ENCODE measurements at regions not wholly inside any gene's neighbourhood (a gene's known extent, or its start where the extent isn't known, plus 50 kb on each side); places are given as distances from the start of the nearest gene placed in this dataset.

- in situ Hi-C loops (cut with MboI; ENCODE audit: low sequenced_read_pairs): no loop called here
- dilution Hi-C loops (cut with HindIII; ENCODE audit: low sequenced_read_pairs, unreplicated experiment): no loop called here
- BruUV-seq (replicated peaks): no TSS peak
- WGBS, 2 experiments (ENCODE audit: extremely low coverage in 2 of 2, insufficient read length in 1 of 2): no CpG with 5 or more reads among the region's 3 CpGs
- Histone ChIP-seq H2BK15ac (ENCODE audit: low read depth, low read length) (no peak overlapping the region), H3K56ac (ENCODE audit: extremely low read depth, insufficient read depth, low read length) (no peak overlapping the region), H4K5ac (ENCODE audit: low read depth, low read length) (no peak overlapping the region; the same call in 1 of the 2 replicates), H3K9me1 (ENCODE audit: insufficient read depth, low read length) (peaks cover 6% of the 10 kb centered on the region), H2BK120ac (ENCODE audit: low read depth, low read length) (no peak overlapping the region), H3K36me3 (ENCODE audit: control insufficient read depth, insufficient read depth, low read length) (no peaks in the 10 kb centered on the region), H2BK5ac (ENCODE audit: low read depth, low read length, poor library complexity, severe bottlenecking) (no peak overlapping the region), H4K91ac (ENCODE audit: insufficient read depth, low read depth, low read length) (no peak overlapping the region), H3K79me1 (ENCODE audit: low read depth in 1 of 2, low read length in 2 of 2) (no peaks in the 10 kb centered on the region), H3K4me3 (ENCODE audit: insufficient read depth, low read depth, low read length) (no peak overlapping the region), H3K14ac (replicated peaks; ENCODE audit: low read depth, low read length) (no peak overlapping the region), H2AK9ac (replicated peaks; ENCODE audit: low read depth, low read length, poor library complexity) (no peak overlapping the region), H4K8ac (ENCODE audit: low read depth in 2 of 2, low read length in 2 of 2) (no peak overlapping the region), H2AFZ (replicated peaks; ENCODE audit: low read length, poor library complexity) (no peak overlapping the region), H3K23ac (ENCODE audit: low read depth, low read length) (no peak overlapping the region), H3K4ac (ENCODE audit: low read depth, low read length) (no peak overlapping the region), H3K9me3 (ENCODE audit: control insufficient read depth, insufficient read depth, low read length) (no peaks in the 10 kb centered on the region), H2BK20ac (ENCODE audit: low read depth, low read length) (no peak overlapping the region), H3K4me1 (ENCODE audit: control insufficient read depth, insufficient read depth, low read length) (peaks cover 10% of the 10 kb centered on the region), H4K20me1 (ENCODE audit: insufficient read depth, low read length) (no peaks in the 10 kb centered on the region), H3K27ac (ENCODE audit: insufficient read depth, low read length) (no peak overlapping the region), H3K4me2 (ENCODE audit: low read depth, low read length) (peak overlapping the region; percentile 32; the same call in 1 of the 2 replicates), H3K18ac (ENCODE audit: low read depth, low read length) (no peak overlapping the region), H3K9ac (ENCODE audit: low read depth, low read length) (no peak overlapping the region), H3K27me3 (ENCODE audit: control insufficient read depth, insufficient read depth, low read length) (no peaks in the 10 kb centered on the region), H2AK5ac (ENCODE audit: low read depth, low read length) (no peak overlapping the region)
- peak; percentile 46; the same call in 1 of the 2 replicates for ATAC-seq (ENCODE audit: low read depth)
- POLR2A ChIA-PET (ENCODE audit: unreplicated experiment): no interaction called here
- TF ChIP-seq CEBPB (IDR thresholded peaks at IDR 0.05; ENCODE audit: low read depth, low read length): peak; percentile 58
- TF ChIP-seq CTCF (conservative IDR thresholded peaks at IDR 0.05; ENCODE audit: low read depth, low read length): no peak
- intact Hi-C loops (cut with micrococcal nuclease): no loop called here
- peak; percentile 27 for DNase-seq
- CTCF ChIA-PET: interaction anchor here (0.6 to 0.7 kb wide), 3 partner anchors 10 to 1529 kb away, joined by 3 to 4 read pairs (median 3); no protein-coding TSS in a partner anchor
Measured at GRCh38 chr20:53678990-53679596, 85.5 kb upstream of the ZNF217 start.

All from IMR-90 (cell line).